SW480 (cell line): ENCODE measurements at regions not wholly inside any gene's neighbourhood (a gene's known extent, or its start where the extent isn't known, plus 50 kb on each side); places are given as distances from the start of the nearest gene placed in this dataset.
"Not testable (repeated sequence)": the region's sequence is repeated elsewhere in the genome, so short reads cannot be mapped to it uniquely, and the experiment has no call there.

ENCODE experiments used
- DNase-seq: peaks from one replicate; pipeline ENCODE4 v3.0.0-alpha.2; 2016; ENCODE audit warnings: low spot score

DNA sequence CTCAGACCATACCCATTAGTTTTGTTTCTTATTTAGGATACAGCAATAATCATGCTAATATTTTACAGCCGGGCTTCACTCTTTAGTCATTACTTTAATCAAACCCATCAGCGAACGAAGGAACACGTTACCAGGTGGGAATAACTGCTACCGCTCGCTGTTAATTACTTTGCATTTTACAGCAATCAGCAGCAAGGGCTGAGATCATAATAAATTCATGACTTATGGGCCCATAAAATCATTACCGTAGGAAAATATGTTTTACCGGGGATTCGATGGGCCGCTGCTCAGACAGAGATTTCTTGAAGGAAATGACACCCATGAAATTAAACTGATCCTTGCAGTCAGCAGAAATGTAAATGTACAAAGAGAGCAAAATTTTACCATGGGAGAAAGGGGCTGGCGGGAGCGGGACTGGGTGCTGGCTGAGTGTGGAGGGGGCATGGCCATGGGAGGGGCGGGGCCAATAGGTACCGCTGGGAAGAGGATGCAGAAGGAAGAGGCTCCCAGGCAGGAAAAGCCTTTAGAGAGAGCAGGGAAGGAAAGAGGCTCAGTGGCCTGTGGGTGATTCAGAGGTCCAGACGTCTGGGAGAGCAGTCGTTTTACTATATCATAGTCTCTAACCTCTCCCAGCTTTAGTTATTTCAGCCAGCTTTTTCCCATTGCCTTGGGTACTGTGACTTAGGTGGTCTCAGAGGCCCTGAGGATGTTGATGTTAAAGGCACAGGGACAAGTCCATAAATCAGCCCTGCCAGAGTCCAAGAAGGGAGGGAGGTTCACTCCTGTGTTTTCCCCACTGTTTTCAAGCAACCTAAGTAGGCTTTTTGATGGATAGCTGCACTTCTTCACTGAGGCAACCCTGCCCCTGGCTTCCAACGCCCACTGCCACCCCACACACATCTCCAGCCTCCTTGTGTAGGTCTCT lies 258.9 kb downstream of the SEC16B start:
- DNase-seq = no peak

DNA sequence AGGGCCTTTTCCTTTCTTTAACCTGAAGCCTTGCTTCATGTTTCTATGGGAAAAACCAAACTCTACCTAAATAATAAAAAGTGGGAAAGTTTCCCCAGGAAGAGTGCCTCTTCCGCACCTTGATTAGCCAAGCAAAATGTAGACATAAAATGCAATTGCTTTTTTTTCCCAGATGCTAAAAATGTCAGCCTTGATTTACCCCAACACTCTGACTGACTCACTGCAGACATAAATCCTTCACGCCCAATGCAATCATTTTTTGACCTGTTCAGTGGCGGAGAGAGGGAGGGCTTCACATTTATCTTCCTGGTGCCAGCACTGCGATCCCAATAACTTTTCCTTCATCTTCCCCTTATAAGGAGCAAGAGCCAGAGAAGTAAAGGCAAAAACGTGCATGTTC lies 261.5 kb downstream of the SEC16B start:
- DNase-seq = no peak

DNA sequence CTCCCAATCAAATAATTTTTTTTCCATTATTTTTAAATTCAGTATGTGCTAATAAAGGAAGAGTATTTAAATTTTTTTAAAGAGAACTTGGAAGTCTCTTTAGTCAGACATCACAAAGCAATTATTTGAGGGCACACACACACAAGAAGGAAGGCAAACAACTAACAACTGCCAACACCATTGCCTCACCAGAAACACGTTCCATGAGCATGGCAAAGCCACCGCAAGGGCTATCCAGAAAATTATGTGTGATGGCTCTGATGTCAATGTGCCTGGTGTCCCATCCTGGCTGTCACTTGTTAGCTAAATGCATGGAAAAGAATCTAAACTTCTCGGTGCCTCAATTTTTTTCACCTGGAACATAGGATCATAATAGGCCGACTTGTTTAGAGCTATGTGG lies 262.9 kb downstream of the SEC16B start:
- no peak for DNase-seq

DNA sequence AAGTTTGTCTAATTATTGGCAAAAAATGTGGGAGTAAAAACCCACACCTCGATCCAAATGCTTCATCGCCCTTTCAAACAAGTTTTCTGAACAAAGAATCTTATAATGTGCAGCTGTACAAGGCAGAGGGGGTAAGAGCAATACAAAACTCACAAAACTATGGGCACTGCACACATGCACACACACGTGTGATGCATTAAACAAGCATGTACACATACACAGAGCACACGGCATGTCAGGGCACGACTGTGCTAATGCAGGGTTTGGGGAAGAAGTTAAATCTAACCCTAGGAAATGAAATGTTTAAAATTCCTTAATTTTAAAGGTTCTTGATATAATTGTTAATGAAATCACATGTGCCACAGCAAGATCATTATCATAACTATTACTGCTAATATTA lies 264.0 kb downstream of the SEC16B start:
- no peak for DNase-seq

DNA sequence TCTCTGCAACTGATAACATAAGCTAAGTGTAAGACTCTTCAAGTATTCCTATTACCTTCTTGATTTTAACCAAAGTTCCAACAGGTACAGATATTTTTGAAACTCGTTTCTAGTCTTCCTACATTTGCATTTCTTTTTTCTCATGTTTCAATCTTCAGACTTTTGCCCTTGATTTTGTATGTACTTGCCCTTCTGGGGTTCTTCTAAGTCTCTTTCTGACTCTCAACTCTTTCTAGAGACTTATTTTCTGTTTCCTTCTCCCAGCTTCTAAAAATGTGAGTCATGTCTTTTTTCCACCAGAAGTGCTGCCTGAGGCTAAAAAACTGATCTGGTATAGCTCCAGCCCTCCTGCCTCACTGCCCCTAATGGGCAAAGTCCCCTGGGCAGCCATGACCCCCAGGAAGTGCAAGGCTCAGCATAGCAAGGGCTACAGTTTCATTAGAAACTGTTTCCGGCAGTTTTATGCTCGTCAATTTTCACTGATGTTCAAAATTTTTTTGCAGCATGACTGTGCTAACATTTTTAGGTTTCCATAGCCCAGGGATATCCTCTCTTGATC lies 265.9 kb downstream of the SEC16B start:
- no peak for DNase-seq

DNA sequence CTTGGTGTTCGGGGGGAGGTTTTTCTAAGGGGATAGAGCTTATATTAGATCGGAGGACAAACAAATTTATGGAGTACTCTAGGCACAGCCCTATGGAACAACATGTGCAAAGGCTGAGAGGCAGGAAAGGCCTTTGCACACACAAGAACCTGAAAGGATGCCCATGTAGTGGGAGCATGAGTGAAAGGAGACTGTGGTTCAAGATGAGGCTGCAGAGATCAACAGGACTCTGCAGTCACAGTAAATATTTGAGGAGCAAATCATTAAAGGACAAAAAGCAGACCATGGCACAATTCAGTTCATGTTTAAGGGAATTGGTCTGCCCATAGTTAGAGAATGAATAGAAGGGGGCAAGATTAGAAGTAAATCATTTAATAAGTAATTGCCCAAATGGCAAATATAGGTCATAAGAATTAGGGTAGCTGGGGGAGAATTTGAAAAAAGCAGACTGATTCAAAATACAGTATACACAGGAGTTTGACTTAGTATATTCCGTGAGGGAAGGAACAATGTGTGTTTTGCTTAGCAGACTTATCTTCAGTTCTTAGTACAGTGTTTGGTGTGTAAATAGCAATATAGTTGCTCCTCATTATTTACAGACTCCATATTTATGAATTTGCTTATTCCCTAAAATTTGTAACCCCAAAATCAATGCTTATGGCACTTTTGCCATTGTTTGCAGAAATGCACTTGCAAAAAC lies 268.1 kb downstream of the SEC16B start:
- DNase-seq = no peak

DNA sequence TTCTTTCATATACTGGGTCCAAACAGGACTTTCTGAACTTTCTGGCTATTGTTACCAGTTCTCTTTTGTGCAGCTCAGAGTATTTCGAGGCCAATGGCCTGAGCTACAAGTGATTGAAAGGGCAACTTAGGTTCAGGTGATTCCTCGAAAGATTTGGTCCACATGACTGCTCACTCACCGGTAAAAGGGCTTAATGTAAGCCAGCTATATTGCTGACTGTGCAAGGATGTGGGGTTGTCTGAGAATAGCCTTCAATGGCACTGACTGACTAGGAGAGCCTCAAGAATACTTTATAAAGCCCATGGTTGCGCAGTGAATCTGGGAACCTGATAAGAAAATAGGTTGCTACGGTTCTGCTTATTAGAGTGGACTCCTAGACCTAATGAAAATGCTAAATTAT lies 269.0 kb downstream of the SEC16B start:
- no peak for DNase-seq

DNA sequence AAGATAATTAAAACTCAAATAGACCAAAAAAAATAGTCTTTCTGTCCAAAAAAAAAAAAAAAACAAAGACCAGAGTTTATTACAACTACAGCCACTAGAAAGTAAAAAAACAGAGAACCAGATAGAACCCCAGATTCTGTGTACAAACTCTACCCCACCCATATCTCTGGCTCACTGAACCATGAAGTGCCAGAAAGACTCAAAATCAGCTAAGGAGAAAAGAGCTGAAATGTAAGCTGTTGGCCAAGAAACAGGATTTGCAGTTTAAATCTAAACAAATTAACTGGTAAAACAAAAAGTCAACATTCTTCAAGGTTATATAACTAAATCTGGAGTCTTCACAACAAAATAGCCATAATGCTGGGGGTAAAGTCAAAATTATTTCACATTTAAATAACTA lies 278.9 kb downstream of the SEC16B start:
- DNase-seq = no peak

DNA sequence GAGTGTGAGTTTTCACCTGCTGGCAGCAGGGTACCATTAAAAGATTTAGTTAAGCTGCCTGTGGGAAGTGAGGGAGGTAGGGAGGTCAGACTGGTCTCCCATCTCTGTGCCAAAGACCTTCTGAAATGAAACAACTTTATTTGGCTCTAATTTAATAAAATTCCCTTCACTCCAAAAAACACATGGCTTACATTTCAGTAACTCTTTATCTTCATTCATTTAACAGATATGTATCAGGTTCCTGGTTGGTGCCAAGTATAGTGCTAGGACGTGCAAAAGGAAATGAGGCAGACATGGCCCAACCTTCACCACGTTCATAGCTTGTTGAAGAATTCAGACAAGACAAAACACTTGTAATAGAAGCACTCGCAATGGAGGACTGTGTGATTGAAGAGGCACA lies 282.3 kb downstream of the SEC16B start:
- no peak for DNase-seq

DNA sequence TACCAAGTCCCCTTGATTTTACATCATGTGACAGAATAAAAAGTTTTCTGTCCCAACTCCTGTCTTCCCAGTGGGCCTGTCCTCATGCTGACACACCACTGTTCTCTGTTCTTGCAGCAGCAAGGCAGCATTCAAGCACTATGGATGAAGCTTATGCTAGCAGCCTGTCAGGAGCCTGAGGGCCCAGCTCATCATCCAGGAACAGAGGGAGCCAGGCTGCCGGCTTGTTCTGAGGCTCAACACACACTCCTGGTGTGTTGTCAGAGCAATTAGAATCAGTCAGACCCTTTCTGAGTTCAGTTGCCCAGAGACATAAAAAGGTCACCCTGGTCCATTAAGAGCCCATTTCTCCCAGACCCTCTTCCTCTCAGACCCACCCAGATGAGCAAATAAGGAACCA lies 282.9 kb downstream of the SEC16B start:
- no peak for DNase-seq

DNA sequence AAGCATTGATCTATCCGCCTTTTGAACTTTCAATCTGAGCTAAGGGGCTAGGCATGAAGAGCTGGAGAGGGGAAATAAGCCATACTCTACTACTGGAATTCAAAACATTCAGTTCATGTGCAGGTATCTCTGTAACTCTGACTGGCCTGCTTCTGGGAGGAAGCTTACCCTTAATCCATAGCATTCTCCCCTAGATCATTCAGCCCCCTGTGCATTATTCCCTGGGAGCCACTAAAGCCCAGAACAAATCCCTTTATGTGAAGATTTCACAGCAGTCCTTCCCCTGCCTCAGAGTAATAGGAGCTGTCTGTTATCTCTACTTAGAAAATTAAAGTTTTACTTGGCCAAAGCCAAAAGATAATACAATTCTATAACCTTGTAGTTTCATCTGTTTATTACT lies 300.7 kb downstream of the SEC16B start:
- DNase-seq = no peak

DNA sequence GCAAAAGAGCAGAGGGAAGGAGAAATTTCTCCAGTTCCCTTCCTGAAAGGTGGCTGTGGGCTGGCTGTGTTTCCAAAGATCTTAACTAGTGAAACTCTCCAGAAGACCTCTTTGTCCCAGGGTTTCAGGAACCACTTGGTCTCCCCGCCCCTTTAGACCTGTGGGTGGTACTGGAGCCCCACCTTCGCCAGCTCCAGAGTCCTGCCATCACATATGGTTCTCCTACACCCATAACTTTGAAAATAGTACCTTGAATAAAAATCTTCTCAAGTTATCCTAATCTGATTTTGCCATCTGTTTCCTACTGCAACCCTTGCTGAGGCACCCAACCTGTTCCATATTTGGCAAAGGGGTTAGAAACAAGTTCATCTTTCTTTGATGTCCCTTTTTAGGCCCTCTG lies 303.9 kb downstream of the SEC16B start:
- no peak for DNase-seq

DNA sequence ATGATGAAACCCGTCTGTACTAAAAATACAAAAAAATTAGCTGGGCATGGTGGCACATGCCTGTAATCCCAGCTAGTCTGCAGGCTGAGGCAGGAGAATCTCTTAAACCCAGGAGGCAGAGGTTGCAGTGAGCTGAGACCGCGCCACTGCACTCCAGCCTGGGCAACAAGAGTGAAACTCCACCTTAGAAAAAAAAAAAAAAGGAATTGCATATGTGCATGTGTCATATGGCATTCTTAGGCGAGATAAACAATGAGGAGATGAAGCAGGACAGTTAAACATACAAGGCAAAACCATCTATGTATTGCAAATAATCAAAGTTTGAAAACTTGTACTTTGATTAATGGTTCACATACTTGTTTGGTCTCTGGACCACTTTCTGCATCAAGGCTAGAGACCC lies 305.1 kb downstream of the SEC16B start:
- DNase-seq = not testable (repeated sequence)

DNA sequence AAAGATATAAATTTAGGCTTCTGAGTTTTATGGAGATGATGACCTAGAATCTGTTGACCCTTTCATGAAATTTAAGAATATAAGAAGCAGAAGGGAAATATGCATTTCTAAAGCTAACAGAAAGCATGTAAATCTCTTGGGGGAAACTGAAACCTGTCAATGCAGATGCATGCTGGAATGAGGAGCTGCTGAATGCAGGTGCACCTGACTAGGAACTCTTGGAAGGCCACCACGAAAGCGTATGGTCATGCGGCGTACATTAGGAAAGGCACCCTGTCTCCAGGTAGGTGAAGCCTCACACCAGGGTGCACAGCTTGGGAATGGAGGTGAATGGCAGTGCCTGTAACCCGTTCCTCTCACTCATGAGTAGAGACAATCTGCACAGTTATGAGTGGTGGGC lies 309.7 kb downstream of the SEC16B start:
- DNase-seq = no peak

DNA sequence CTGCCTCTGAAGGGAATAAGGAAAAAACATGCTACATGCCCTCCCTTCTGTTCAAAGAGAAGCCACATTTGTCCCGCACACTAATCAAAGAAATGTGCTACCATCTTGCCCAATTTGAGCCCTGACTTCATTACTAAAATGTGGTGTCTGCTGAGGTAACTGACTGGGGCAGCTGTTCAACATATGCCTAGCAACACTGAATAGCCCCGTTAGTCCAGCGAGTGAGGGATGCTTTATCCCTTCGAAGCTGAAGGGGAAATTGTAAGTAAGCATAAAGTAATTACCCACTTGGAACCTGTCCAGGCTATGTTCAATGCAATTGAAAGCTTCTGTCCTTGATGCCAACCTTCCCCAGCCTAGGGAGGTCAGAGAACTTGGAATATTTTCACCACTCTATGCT lies 310.6 kb downstream of the SEC16B start:
- DNase-seq = no peak

DNA sequence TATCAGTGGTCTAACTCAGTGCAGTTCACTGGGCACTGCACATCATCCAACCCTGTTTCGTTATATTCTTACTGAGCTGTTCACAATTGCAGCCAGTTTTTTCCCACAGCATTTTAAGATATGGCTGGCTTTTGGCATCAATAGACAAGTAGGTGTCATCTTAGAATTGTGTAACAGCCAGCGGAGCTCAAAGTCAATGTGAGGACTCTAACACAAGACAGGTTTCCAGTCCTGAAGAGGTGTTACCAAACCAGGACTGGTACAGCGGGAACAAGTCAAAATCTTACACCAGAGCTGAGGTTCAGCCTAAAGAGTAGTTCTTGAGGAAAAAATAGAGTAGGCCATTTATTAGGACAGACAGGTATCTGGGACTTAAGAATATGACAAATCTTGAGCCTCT lies 313.3 kb downstream of the SEC16B start:
- no peak for DNase-seq

DNA sequence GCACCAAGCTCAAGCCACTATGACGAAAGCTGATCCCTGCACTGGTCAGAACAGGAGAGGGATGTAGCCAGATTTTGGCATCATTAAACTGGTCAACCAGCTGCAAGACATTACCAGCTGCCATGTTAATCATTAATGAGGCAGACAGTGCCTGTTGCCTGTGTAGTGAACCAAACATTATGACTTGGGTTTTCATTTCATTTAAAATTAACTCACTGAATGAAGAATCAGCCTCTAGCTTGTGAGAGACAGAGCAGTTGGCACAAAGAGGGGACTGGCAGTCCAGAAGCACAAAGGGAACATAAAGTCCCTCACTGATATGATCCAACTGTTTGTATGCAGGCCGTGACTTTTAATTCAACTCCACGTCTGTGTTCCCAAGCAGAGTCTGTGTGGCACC lies 318.9 kb downstream of the SEC16B start:
- no peak for DNase-seq

DNA sequence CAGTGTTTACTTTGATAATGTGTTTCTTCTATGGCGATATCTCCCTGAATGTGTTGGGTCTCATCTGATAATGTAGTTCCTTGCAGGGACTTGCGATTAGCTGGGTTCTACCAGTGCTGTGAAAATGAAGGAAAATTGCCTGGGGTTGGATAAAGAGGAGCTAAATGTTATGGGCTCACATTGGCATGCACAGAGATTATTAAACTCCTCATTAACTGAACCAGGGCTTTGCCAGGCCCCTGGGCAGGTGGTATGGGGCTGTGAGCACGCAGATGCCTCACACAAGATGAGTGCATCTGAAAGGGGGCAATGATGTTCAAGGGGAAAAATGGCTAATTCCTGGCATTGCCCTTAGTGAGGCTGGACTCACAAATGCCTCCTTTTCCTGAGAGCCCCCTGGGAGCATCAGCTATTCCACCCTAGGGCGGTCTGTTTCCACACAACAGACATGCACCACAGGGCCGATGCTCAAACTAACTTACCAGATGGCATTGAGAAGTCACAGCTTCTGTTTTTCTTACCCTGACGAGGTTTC lies 321.1 kb downstream of the SEC16B start:
- no peak for DNase-seq

DNA sequence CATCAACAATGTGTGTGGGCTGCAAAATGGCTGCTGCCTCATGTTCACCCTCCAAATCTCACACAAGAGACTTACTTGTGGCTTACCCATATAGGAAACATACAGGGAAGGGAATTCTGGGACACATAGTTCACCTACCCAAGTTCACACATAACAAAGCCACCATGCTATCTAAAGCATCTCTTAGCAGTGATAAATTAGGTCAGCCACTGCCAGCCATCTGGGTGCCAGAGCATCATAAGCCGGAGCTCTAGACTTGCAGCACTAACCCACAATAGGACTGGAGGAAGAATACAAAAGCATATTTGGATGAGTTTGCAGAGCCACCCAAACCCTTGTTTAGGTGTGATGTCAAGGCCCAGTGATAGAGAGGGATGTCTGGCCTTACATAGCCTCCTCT lies 321.7 kb downstream of the SEC16B start:
- DNase-seq = no peak

DNA sequence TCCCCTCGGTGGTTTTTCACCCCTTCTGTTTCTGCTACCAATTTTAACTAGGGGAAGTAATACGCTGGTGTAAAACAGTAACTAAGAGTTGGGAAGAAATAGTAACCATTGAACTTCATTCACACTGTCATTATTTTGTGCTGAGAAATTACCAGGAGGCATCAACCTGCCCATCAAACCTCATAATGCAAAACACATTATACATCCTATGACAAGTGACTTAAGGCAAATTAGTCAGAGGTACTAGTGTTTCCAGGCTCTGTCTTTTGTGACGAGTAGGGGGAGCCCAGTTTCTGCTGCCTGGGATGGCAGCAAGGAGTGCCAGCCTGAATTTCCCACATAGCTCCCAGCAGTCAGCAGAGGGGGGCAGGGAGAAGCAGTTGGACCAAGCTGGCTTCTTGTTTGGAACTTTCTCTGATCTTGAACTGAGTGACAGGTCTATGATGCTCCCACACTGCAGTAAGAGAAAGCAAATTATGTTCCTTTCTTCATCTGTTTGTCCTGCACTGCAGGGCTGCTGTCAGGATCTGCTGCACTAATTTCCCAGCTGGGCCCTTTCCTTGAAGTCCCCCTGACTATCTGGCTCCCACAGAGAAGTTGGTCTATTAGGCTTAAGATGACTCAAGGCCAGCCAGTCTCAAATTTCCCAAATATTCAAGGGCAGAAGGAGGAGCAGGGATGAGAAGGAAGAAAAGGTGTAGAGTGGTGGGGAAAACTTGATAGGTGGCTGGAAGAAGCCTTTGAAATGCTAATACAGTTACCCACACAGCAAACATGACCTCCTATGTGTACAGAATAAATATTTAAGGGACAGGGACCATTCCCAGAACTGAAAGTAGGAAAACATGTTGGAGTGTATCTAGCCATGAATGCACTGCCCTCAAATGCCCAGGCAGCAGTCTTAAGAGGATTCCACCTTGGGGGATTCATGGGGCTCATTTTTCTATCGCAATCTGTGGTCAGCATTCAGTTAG lies 322.8 kb downstream of the SEC16B start:
- no peak for DNase-seq

DNA sequence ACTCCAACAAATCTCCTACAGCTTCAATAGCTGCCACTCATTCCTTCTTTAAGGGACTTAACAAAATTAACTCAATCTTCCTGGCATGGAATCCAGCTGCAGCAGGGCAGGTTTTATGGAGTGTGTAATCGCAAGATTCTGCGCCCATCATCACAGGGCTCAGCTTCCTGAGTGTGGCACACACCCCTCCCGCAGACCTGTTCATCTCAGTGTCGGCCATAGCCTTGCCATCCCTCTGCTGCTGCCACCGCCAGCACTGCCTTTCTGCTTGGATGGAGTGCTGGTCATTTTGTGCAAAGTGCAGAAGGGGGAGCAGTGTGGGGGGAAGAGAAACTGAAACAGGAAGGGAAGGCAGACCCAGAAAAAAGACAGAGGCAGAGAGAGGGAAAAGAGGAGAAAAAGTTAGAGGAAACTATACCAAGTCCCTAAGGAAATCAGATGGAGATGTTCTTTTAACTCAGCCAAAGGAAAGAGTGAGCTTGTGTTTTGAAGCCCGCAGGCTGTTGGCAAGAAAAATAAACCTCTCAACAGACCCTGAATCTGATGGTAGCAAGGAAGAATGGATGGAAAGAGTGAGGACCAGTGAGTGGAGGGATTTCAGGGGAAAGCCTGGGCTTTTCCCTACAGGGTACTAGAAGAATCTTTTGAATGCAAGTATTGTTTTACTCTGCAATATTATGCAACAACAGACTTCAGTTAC lies 324.2 kb downstream of the SEC16B start:
- no peak for DNase-seq
